SK-N-SH (cell line): ENCODE measurements at regions not wholly inside any gene's neighbourhood (a gene's known extent, or its start where the extent isn't known, plus 50 kb on each side); places are given as distances from the start of the nearest gene placed in this dataset.

Source experiments
- CHD2 ChIP-seq: fragments of 150-350 bp; IDR thresholded peaks from 2 replicates; pipeline ENCODE4 v1.6.1; 2018; ENCODE audit warnings: low read length; ENCODE audit not compliant: partially characterized antibody
- EP300 ChIP-seq, 2 experiments: IDR thresholded peaks; 2 replicates each; pipeline versions ENCODE4 v1.4.0 to v1.6.1; 2012; ENCODE audit warnings: borderline replicate concordance in 1 of 2, low read depth in 1 of 2, low read length in 1 of 2
- EZH2phosphoT487 ChIP-seq: fragments of 200-600 bp; sonication (generic); IDR thresholded peaks from 2 replicates; pipeline ENCODE4 v1.6.1; 2017; ENCODE audit warnings: low read depth, mixed run types, mild to moderate bottlenecking, antibody characterized with exemption, moderate library complexity, borderline replicate concordance
- FOXJ3 ChIP-seq: sonication (generic); formaldehyde crosslinking; IDR thresholded peaks from 2 replicates; pipeline ENCODE4 v1.5.1; 2020; ENCODE audit warnings: mild to moderate bottlenecking, missing genetic modification reagents
- FOXM1 ChIP-seq: IDR thresholded peaks from 2 replicates; pipeline ENCODE4 v1.4.0; 2012; ENCODE audit warnings: low read depth, mild to moderate bottlenecking
- MEF2A ChIP-seq: IDR thresholded peaks from 2 replicates; pipeline ENCODE4 v1.4.0; 2012; ENCODE audit warnings: low read depth, borderline replicate concordance
- RAD21 ChIP-seq: IDR thresholded peaks from 2 replicates; pipeline ENCODE4 v1.6.1; 2012; ENCODE audit warnings: mild to moderate bottlenecking, low read length
- RXRA ChIP-seq: IDR thresholded peaks from 2 replicates; pipeline ENCODE4 v1.4.0; 2012; ENCODE audit warnings: low read depth, mild to moderate bottlenecking, borderline replicate concordance
- SIN3A ChIP-seq: IDR thresholded peaks from 2 replicates; pipeline ENCODE4 v1.6.1; 2012; ENCODE audit warnings: low read depth, mild to moderate bottlenecking, low read length, moderate library complexity, borderline replicate concordance
- TF ChIP-seq, protein P1 (sequence below): fragments of 200-600 bp; sonication (generic); IDR thresholded peaks from 2 replicates; pipeline ENCODE4 v1.6.1; 2017; ENCODE audit warnings: antibody characterized with exemption, mild to moderate bottlenecking, moderate library complexity
- TF ChIP-seq, protein P2 (sequence below): IDR thresholded peaks from 2 replicates; pipeline ENCODE4 v1.4.0; 2012; ENCODE audit warnings: low read depth, borderline replicate concordance
- TF ChIP-seq, protein P3 (sequence below): fragments of 150-350 bp; IDR thresholded peaks from 2 replicates; pipeline ENCODE4 v1.6.1; 2017; ENCODE audit warnings: antibody characterized with exemption, low read length, low read depth, borderline replicate concordance
- TF ChIP-seq, protein P4 (sequence below): IDR thresholded peaks from 2 replicates; pipeline ENCODE4 v1.4.0; 2012; ENCODE audit warnings: low read depth, borderline replicate concordance

DNA sequence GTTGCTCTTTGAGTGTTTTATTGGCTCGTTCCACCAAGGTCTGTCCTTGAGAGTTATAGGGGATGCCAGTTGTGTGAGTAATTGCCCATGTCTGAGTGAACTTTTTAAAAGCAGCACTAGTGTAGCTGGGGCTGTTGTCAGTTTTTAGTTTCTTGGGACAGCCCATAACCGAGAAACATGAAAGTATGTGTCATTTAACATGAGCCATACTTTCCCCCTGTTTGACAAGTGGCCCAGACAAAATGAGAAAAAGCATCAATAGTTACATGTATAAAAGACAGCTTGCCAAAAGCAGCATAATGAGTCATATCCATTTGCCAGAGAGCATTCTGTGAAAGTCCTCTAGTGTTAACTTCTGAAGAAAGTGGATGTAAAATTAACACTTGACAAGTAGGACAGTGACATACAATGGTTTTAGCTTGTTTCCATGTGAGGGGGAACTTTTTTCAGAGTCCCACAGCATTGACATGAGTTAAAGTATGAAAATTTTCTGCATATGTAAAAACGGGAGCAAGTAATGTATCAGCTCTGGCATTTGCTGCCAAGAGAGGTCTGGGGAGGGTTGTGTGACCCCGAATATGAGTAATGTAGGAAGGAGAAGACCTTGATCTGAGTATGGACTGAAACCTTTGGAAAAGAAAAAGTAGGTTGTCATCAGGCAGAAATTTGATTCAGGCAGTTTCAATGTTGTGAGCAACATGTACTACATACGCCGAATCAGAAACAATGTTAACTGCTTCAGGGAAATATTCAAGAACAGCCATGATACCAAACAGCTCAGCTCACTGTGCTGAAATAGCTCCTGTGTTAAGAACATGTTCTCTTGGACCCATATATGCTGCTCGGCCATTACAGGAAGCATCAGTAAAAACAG is 56.8 kb upstream of the ARL4D start (continued):
- TF ChIP-seq, protein P1, sequence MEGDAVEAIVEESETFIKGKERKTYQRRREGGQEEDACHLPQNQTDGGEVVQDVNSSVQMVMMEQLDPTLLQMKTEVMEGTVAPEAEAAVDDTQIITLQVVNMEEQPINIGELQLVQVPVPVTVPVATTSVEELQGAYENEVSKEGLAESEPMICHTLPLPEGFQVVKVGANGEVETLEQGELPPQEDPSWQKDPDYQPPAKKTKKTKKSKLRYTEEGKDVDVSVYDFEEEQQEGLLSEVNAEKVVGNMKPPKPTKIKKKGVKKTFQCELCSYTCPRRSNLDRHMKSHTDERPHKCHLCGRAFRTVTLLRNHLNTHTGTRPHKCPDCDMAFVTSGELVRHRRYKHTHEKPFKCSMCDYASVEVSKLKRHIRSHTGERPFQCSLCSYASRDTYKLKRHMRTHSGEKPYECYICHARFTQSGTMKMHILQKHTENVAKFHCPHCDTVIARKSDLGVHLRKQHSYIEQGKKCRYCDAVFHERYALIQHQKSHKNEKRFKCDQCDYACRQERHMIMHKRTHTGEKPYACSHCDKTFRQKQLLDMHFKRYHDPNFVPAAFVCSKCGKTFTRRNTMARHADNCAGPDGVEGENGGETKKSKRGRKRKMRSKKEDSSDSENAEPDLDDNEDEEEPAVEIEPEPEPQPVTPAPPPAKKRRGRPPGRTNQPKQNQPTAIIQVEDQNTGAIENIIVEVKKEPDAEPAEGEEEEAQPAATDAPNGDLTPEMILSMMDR = no peak
- TF ChIP-seq RXRA (no peak), SIN3A (no peak), FOXM1 (no peak), MEF2A (no peak), EZH2phosphoT487 (no peak), FOXJ3 (CRISPR knock-in tag) (no peak), EP300 (IDR thresholded peaks at IDR 0.05; ENCODE audit: borderline replicate concordance in 1 of 2, low read depth in 1 of 2, low read length in 1 of 2) (0 out of 4 replicates have a peak, but pooled peaks of 1 of the 2 experiments have one; percentile 11), CHD2 (no peak), RAD21 (no peak)
- TF ChIP-seq, protein P2, sequence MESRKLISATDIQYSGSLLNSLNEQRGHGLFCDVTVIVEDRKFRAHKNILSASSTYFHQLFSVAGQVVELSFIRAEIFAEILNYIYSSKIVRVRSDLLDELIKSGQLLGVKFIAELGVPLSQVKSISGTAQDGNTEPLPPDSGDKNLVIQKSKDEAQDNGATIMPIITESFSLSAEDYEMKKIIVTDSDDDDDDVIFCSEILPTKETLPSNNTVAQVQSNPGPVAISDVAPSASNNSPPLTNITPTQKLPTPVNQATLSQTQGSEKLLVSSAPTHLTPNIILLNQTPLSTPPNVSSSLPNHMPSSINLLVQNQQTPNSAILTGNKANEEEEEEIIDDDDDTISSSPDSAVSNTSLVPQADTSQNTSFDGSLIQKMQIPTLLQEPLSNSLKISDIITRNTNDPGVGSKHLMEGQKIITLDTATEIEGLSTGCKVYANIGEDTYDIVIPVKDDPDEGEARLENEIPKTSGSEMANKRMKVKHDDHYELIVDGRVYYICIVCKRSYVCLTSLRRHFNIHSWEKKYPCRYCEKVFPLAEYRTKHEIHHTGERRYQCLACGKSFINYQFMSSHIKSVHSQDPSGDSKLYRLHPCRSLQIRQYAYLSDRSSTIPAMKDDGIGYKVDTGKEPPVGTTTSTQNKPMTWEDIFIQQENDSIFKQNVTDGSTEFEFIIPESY = no peak
- TF ChIP-seq, protein P3, sequence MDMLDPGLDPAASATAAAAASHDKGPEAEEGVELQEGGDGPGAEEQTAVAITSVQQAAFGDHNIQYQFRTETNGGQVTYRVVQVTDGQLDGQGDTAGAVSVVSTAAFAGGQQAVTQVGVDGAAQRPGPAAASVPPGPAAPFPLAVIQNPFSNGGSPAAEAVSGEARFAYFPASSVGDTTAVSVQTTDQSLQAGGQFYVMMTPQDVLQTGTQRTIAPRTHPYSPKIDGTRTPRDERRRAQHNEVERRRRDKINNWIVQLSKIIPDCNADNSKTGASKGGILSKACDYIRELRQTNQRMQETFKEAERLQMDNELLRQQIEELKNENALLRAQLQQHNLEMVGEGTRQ = no peak
- TF ChIP-seq, protein P4, sequence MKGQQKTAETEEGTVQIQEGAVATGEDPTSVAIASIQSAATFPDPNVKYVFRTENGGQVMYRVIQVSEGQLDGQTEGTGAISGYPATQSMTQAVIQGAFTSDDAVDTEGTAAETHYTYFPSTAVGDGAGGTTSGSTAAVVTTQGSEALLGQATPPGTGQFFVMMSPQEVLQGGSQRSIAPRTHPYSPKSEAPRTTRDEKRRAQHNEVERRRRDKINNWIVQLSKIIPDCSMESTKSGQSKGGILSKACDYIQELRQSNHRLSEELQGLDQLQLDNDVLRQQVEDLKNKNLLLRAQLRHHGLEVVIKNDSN = no peak
- TF ChIP-seq, all 33 proteins: peak for 5
